IPS-11a (cell line): ENCODE measurements at regions not wholly inside any gene's neighbourhood (a gene's known extent, or its start where the extent isn't known, plus 50 kb on each side); places are given as distances from the start of the nearest gene placed in this dataset.

Experiments
- H3K4me3 ChIP-seq: one replicate; pipeline ENCODE4 v1.5.1; 2013; ENCODE audit warnings: low read depth, low read length, control low read depth

GRCh38 chr2:120496759-120497158 is 150.8 kb downstream of the INHBB start:
- H3K4me3 ChIP-seq: no peak overlapping the region

- H3K4me3 ChIP-seq: no peak overlapping the region
Measured at GRCh38 chr2:120497261-120497977, 151.5 kb downstream of the INHBB start.

GRCh38 chr2:120498121-120498520 is 152.2 kb downstream of the INHBB start:
- H3K4me3 ChIP-seq: no peak overlapping the region

- no peak overlapping the region for H3K4me3 ChIP-seq
Measured at GRCh38 chr2:120498576-120499394, 152.8 kb downstream of the INHBB start.

- H3K4me3 ChIP-seq: no peak overlapping the region
Measured at GRCh38 chr2:120499784-120500495, 154.0 kb downstream of the INHBB start.

- no peak overlapping the region for H3K4me3 ChIP-seq
Measured at GRCh38 chr2:120501591-120501990, 155.7 kb downstream of the INHBB start.

- H3K4me3 ChIP-seq: no peak overlapping the region
Measured at GRCh38 chr2:120502357-120502756, 156.4 kb downstream of the INHBB start.

GRCh38 chr2:120502761-120503160 is 156.8 kb downstream of the INHBB start:
- no peak overlapping the region for H3K4me3 ChIP-seq

- no peak overlapping the region for H3K4me3 ChIP-seq
Measured at GRCh38 chr2:120503206-120503792, 157.4 kb downstream of the INHBB start.

GRCh38 chr2:120503793-120504571 is 158.0 kb downstream of the INHBB start:
- H3K4me3 ChIP-seq: no peak overlapping the region

GRCh38 chr2:120504936-120505705 is 159.2 kb downstream of the INHBB start:
- H3K4me3 ChIP-seq: no peak overlapping the region

- no peak overlapping the region for H3K4me3 ChIP-seq
Measured at GRCh38 chr2:120508567-120509041, 162.7 kb downstream of the INHBB start.

GRCh38 chr2:120509213-120509815 is 163.4 kb downstream of the INHBB start:
- H3K4me3 ChIP-seq: no peak overlapping the region

GRCh38 chr2:120509991-120510735 is 164.2 kb downstream of the INHBB start:
- no peak overlapping the region for H3K4me3 ChIP-seq

- H3K4me3 ChIP-seq: no peak overlapping the region
Measured at GRCh38 chr2:120510751-120511395, 164.9 kb downstream of the INHBB start.

GRCh38 chr2:120511536-120511935 is 165.6 kb downstream of the INHBB start:
- H3K4me3 ChIP-seq: no peak overlapping the region

GRCh38 chr2:120511947-120512710 is 166.2 kb downstream of the INHBB start:
- H3K4me3 ChIP-seq: no peak overlapping the region
